OCI-LY3 (cell line): ENCODE measurements at regions not wholly inside any gene's neighbourhood (a gene's known extent, or its start where the extent isn't known, plus 50 kb on each side); places are given as distances from the start of the nearest gene placed in this dataset.

Experiments used
- H2AFZ ChIP-seq: fragments of 200-600, 300-600 bp; shearing (Covaris generic); 2 replicates; pipeline ENCODE4 v1.6.0; 2014; ENCODE audit warnings: antibody characterized with exemption, low read depth, low read length
- H3K27ac ChIP-seq: fragments of 200-600, 300-600 bp; sonication (generic); 2 replicates; pipeline ENCODE4 v1.5.1; 2014; ENCODE audit warnings: mild to moderate bottlenecking, low read length, moderate library complexity, mixed read lengths
- H3K27me3 ChIP-seq: fragments of 200-600, 300-600 bp; sonication (generic); 2 replicates; pipeline ENCODE4 v1.6.1; 2014; ENCODE audit warnings: low read depth, low read length, mixed read lengths
- H3K36me3 ChIP-seq: fragments of 200-600, 300-600 bp; sonication (generic); replicated peaks from 2 replicates; pipeline ENCODE3; 2014; ENCODE audit warnings: low read depth, low read length, mixed read lengths
- H3K4me1 ChIP-seq: fragments of 300-600, 200-600 bp; sonication (generic); 2 replicates; pipeline ENCODE4 v1.6.1; 2014; ENCODE audit warnings: low read length, mixed read lengths
- H3K4me2 ChIP-seq: fragments of 200-600, 300-600 bp; sonication (generic); 2 replicates; pipeline ENCODE4 v1.6.1; 2014; ENCODE audit warnings: low read length, mixed read lengths
- H3K4me3 ChIP-seq: fragments of 300-600, 200-600 bp; sonication (generic); 2 replicates; pipeline ENCODE4 v1.5.1; 2014; ENCODE audit warnings: antibody characterized with exemption, mild to moderate bottlenecking, low read length, moderate library complexity
- H3K79me2 ChIP-seq: fragments of 300-600, 200-600 bp; shearing (Covaris generic); 2 replicates; pipeline ENCODE4 v1.6.1; 2014; ENCODE audit warnings: mild to moderate bottlenecking, low read length, mixed read lengths
- H3K9ac ChIP-seq: fragments of 300-600, 200-600 bp; shearing (Covaris generic); 2 replicates; pipeline ENCODE4 v1.6.0; 2014; ENCODE audit warnings: mild to moderate bottlenecking, low read length, moderate library complexity
- H3K9me3 ChIP-seq: fragments of 200-600, 300-600 bp; shearing (Covaris generic); 2 replicates; pipeline ENCODE4 v1.6.1; 2014; ENCODE audit warnings: low read length, mixed read lengths; ENCODE audit not compliant: insufficient read depth
- H4K20me1 ChIP-seq: fragments of 200-600, 300-600 bp; sonication (generic); 2 replicates; pipeline ENCODE4 v1.6.1; 2016; ENCODE audit warnings: low read length, mixed read lengths; ENCODE audit not compliant: insufficient read depth
- EZH2phosphoT487 ChIP-seq: fragments of 200-600 bp; shearing (Covaris generic); IDR thresholded peaks from 2 replicates; pipeline ENCODE4 v1.6.1; 2018; ENCODE audit warnings: antibody characterized with exemption, mixed run types, low read depth
- TF ChIP-seq, protein P1 (sequence below): fragments of 200-600, 300-600 bp; sonication (generic); IDR thresholded peaks from 2 replicates; pipeline ENCODE4 v1.5.1; 2014; ENCODE audit warnings: antibody characterized with exemption, low read length, low read depth

DNA sequence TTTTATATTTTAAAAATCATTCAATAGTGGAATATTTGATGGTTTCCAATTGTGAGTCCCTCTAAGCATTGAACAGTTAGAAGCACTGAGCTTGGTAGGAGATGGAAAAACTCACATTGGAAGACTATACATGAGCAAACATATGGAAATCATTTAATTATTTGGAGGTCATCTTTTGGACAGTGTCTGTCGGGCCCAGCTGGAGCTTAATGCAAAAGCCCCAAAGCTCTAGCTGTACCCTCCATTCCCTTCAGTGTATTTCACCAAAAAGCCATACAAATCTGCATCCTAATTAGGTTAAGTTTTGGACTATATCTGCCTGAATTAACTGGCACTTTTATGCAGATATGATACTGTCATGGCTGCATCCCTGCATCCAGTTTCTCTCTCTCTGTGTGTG is 365.7 kb downstream of the FLRT2 start:
- Histone ChIP-seq H3K4me1 (no peaks in the 10 kb centered on the region), H4K20me1 (no peaks in the 10 kb centered on the region), H3K27ac (no peak overlapping the region), H2AFZ (no peak overlapping the region), H3K4me2 (no peak overlapping the region), H3K27me3 (no peaks in the 10 kb centered on the region), H3K36me3 (no peaks in the 10 kb centered on the region), H3K9ac (no peak overlapping the region), H3K4me3 (no peak overlapping the region), H3K9me3 (no peaks in the 10 kb centered on the region), H3K79me2 (no peaks in the 10 kb centered on the region)
- no peak for TF ChIP-seq EZH2phosphoT487
- TF ChIP-seq, protein P1, sequence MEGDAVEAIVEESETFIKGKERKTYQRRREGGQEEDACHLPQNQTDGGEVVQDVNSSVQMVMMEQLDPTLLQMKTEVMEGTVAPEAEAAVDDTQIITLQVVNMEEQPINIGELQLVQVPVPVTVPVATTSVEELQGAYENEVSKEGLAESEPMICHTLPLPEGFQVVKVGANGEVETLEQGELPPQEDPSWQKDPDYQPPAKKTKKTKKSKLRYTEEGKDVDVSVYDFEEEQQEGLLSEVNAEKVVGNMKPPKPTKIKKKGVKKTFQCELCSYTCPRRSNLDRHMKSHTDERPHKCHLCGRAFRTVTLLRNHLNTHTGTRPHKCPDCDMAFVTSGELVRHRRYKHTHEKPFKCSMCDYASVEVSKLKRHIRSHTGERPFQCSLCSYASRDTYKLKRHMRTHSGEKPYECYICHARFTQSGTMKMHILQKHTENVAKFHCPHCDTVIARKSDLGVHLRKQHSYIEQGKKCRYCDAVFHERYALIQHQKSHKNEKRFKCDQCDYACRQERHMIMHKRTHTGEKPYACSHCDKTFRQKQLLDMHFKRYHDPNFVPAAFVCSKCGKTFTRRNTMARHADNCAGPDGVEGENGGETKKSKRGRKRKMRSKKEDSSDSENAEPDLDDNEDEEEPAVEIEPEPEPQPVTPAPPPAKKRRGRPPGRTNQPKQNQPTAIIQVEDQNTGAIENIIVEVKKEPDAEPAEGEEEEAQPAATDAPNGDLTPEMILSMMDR, result no peak

DNA sequence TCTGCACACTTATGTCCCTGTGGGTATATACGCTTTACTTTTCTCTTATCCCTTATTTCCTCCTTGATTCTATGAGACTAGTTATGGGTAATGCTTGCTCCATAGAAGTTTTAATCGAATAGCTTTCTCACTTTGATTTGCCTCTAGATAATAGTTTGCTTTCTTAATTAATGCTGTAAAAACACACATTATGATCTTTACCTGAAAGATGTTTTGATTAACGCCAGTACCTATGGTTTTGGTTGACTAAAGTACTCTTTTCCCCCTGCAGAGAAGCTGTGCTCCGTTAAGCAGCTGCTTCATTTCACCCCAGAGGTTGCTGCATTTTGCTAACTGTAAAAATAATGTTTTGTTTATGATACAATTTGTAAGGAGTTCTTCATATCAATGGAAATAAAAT is 362.3 kb downstream of the FLRT2 start:
- H3K27ac ChIP-seq, result no peak overlapping the region
- no peaks in the 10 kb centered on the region for H3K9me3 ChIP-seq
- H2AFZ ChIP-seq, result no peak overlapping the region
- no peak for TF ChIP-seq EZH2phosphoT487
- TF ChIP-seq, protein P1, result no peak
- H3K4me1 ChIP-seq, result no peaks in the 10 kb centered on the region
- no peak overlapping the region for H3K9ac ChIP-seq
- H3K27me3 ChIP-seq, result no peaks in the 10 kb centered on the region
- H3K4me2 ChIP-seq, result no peak overlapping the region
- no peaks in the 10 kb centered on the region for H3K36me3 ChIP-seq
- H4K20me1 ChIP-seq, result no peaks in the 10 kb centered on the region
- H3K4me3 ChIP-seq, result no peak overlapping the region
- no peaks in the 10 kb centered on the region for H3K79me2 ChIP-seq

DNA sequence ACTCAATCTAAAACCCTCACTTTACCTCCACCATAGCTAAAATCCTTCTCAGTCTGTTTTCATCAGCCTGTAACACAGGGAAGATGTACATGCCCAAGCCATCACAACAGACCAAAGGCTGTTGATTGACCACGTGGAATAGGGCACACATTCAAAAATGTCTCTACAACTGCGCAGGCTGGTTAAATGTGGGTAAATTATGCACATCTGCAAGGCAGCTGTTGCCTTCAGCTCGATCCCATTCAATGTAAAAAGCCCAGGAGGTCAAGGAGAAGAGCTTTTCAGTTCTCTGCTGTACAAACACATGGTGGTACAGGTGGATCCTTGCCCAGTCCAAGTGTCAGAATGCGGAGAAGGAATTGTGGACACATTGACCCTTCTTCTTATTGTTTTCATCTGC is 354.0 kb downstream of the FLRT2 start:
- no peak overlapping the region for H3K4me2 ChIP-seq
- no peaks in the 10 kb centered on the region for H3K27me3 ChIP-seq
- no peaks in the 10 kb centered on the region for H3K4me1 ChIP-seq
- TF ChIP-seq, protein P1, result no peak
- TF ChIP-seq EZH2phosphoT487, result no peak
- H3K4me3 ChIP-seq, result no peak overlapping the region
- H3K9ac ChIP-seq, result no peak overlapping the region
- H3K27ac ChIP-seq, result no peak overlapping the region
- H3K9me3 ChIP-seq, result no peaks in the 10 kb centered on the region
- no peak overlapping the region for H2AFZ ChIP-seq
- no peaks in the 10 kb centered on the region for H3K79me2 ChIP-seq
- H3K36me3 ChIP-seq, result no peaks in the 10 kb centered on the region
- H4K20me1 ChIP-seq, result no peaks in the 10 kb centered on the region

DNA sequence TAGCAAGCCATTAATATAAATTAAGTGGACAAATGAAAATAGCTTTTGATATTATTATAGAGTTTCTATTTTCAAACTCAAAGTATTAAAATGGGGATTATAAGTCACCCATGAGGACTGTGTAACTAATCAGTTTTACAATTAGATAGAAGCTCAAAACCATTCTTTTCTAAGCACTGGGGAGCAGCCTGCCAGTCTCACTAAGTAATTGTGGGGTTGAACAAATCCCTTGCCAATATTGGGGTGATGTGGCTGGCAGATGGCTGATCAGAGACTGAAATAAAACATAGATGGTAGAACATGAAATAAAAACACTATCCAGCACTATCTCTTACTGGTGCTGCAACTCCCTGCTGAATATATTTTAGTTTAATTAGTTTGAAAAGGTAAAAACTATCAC is 353.2 kb downstream of the FLRT2 start:
- Histone ChIP-seq H3K27me3 (no peaks in the 10 kb centered on the region), H2AFZ (no peak overlapping the region), H3K9me3 (no peaks in the 10 kb centered on the region), H3K4me1 (no peaks in the 10 kb centered on the region), H3K4me3 (no peak overlapping the region), H3K27ac (no peak overlapping the region), H3K4me2 (no peak overlapping the region), H3K9ac (no peak overlapping the region), H4K20me1 (no peaks in the 10 kb centered on the region), H3K79me2 (no peaks in the 10 kb centered on the region), H3K36me3 (no peaks in the 10 kb centered on the region)
- TF ChIP-seq, protein P1, result no peak
- TF ChIP-seq EZH2phosphoT487, result no peak
